HUES64 (cell line): ENCODE measurements at regions not wholly inside any gene's neighbourhood (a gene's known extent, or its start where the extent isn't known, plus 50 kb on each side); places are given as distances from the start of the nearest gene placed in this dataset.
"Not testable (repeated sequence)": the region's sequence is repeated elsewhere in the genome, so short reads cannot be mapped to it uniquely, and the experiment has no call there.

Experiments used
- H3K27ac ChIP-seq: 2 replicates; pipeline ENCODE4 v1.7.0; 2013; ENCODE audit warnings: low read depth, low read length, inconsistent platforms
- H3K27me3 ChIP-seq: 2 replicates; pipeline ENCODE4 v1.6.1; 2013; ENCODE audit warnings: mild to moderate bottlenecking, low read length; ENCODE audit not compliant: insufficient read depth
- H3K36me3 ChIP-seq: 2 replicates; pipeline ENCODE4 v1.6.1; 2013; ENCODE audit warnings: mild to moderate bottlenecking, low read length; ENCODE audit not compliant: insufficient read depth
- H3K4me1 ChIP-seq: 2 replicates; pipeline ENCODE4 v1.6.1; 2013; ENCODE audit warnings: mild to moderate bottlenecking, low read length, moderate library complexity; ENCODE audit not compliant: insufficient read depth
- H3K4me3 ChIP-seq: 2 replicates; pipeline ENCODE4 v1.5.1; 2013; ENCODE audit warnings: mild to moderate bottlenecking, low read length, moderate library complexity
- H3K9ac ChIP-seq: 2 replicates; pipeline ENCODE4 v1.6.1; 2013; ENCODE audit warnings: mild to moderate bottlenecking, low read depth, low read length
- H3K9me3 ChIP-seq: 2 replicates; pipeline ENCODE4 v1.6.1; 2013; ENCODE audit warnings: low read depth, low read length; ENCODE audit not compliant: insufficient read depth
- WGBS: fragments of 150-250, 120-280 bp; methylation state at CpG from one replicate; pipeline ENCODE4 v1.1.7; 2013; ENCODE audit warnings: missing lambda C conversion rate; 5-methylcytosine and 5-hydroxymethylcytosine counted together

GRCh38 chr1:164165466-164165865 is 393.5 kb upstream of the PBX1 start:
- no peaks in the 10 kb centered on the region for H3K36me3 ChIP-seq
- H3K27me3 ChIP-seq, result no peaks in the 10 kb centered on the region
- H3K9ac ChIP-seq, result no peak overlapping the region
- no peaks in the 10 kb centered on the region for H3K9me3 ChIP-seq
- 97% methylated on average over 2 of the region's 2 CpGs for WGBS
- no peak overlapping the region for H3K4me3 ChIP-seq
- H3K27ac ChIP-seq, result no peak overlapping the region
- H3K4me1 ChIP-seq, result peaks cover 22% of the 10 kb centered on the region

GRCh38 chr1:164166454-164166853 is 392.5 kb upstream of the PBX1 start:
- H3K9ac ChIP-seq, H3K9me3 ChIP-seq, H3K27ac ChIP-seq, H3K4me3 ChIP-seq, H3K36me3 ChIP-seq, H3K27me3 ChIP-seq: not testable (repeated sequence)
- peaks cover 22% of the 10 kb centered on the region for H3K4me1 ChIP-seq
- 85% methylated on average over 6 of the region's 6 CpGs for WGBS

- 94% methylated on average over 2 of the region's 2 CpGs for WGBS
- Histone ChIP-seq H3K27me3 (no peaks in the 10 kb centered on the region), H3K27ac (no peak overlapping the region), H3K36me3 (no peaks in the 10 kb centered on the region), H3K4me3 (no peak overlapping the region), H3K9me3 (no peaks in the 10 kb centered on the region), H3K4me1 (peaks cover 7% of the 10 kb centered on the region; the same call in 1 of the 2 replicates), H3K9ac (no peak overlapping the region)
Measured at GRCh38 chr1:164177118-164177517, 381.9 kb upstream of the PBX1 start.

GRCh38 chr1:164180824-164181223 is 378.2 kb upstream of the PBX1 start:
- H3K4me1 ChIP-seq, result no peaks in the 10 kb centered on the region
- H3K4me3 ChIP-seq, result no peak overlapping the region
- no peak overlapping the region for H3K27ac ChIP-seq
- H3K9me3 ChIP-seq, result no peaks in the 10 kb centered on the region
- H3K36me3 ChIP-seq, result no peaks in the 10 kb centered on the region
- no peak overlapping the region for H3K9ac ChIP-seq
- no peaks in the 10 kb centered on the region for H3K27me3 ChIP-seq

- Histone ChIP-seq H3K9ac (no peak overlapping the region), H3K27me3 (no peaks in the 10 kb centered on the region), H3K36me3 (no peaks in the 10 kb centered on the region), H3K4me1 (no peaks in the 10 kb centered on the region), H3K9me3 (no peaks in the 10 kb centered on the region), H3K27ac (no peak overlapping the region), H3K4me3 (no peak overlapping the region)
- WGBS, result 97% methylated on average over 4 of the region's 4 CpGs
Measured at GRCh38 chr1:164183854-164184635, 374.9 kb upstream of the PBX1 start.

GRCh38 chr1:164186881-164187280 is 372.1 kb upstream of the PBX1 start:
- Histone ChIP-seq H3K4me3 (no peak overlapping the region), H3K27ac (no peak overlapping the region), H3K27me3 (no peaks in the 10 kb centered on the region), H3K9ac (no peak overlapping the region), H3K9me3 (no peaks in the 10 kb centered on the region), H3K36me3 (no peaks in the 10 kb centered on the region), H3K4me1 (no peaks in the 10 kb centered on the region)
- WGBS, result 91% methylated on average over 3 of the region's 5 CpGs

- Histone ChIP-seq H3K4me3 (no peak overlapping the region), H3K36me3 (no peaks in the 10 kb centered on the region), H3K27me3 (no peaks in the 10 kb centered on the region), H3K9ac (no peak overlapping the region), H3K27ac (no peak overlapping the region), H3K4me1 (no peaks in the 10 kb centered on the region), H3K9me3 (peaks cover 2% of the 10 kb centered on the region; the same call in 1 of the 2 replicates)
- 66% methylated on average over 4 of the region's 4 CpGs for WGBS
Measured at GRCh38 chr1:164188497-164188896, 370.5 kb upstream of the PBX1 start.

GRCh38 chr1:164191191-164191590 is 367.8 kb upstream of the PBX1 start:
- H3K27me3 ChIP-seq, result no peaks in the 10 kb centered on the region
- H3K4me3 ChIP-seq, result no peak overlapping the region
- peaks cover 6% of the 10 kb centered on the region; the same call in 1 of the 2 replicates for H3K9me3 ChIP-seq
- no peak overlapping the region for H3K27ac ChIP-seq
- H3K4me1 ChIP-seq, result no peaks in the 10 kb centered on the region
- no peaks in the 10 kb centered on the region for H3K36me3 ChIP-seq
- no peak overlapping the region for H3K9ac ChIP-seq

- no peak overlapping the region for H3K9ac ChIP-seq
- H3K4me3 ChIP-seq, result no peak overlapping the region
- peaks cover 6% of the 10 kb centered on the region; the same call in 1 of the 2 replicates for H3K9me3 ChIP-seq
- WGBS, result 92% methylated on average over 3 of the region's 3 CpGs
- no peaks in the 10 kb centered on the region for H3K36me3 ChIP-seq
- no peaks in the 10 kb centered on the region for H3K27me3 ChIP-seq
- no peak overlapping the region for H3K27ac ChIP-seq
- H3K4me1 ChIP-seq, result no peaks in the 10 kb centered on the region
Measured at GRCh38 chr1:164210211-164210739, 348.7 kb upstream of the PBX1 start.

- H3K27ac ChIP-seq, result no peak overlapping the region
- no peak overlapping the region for H3K4me3 ChIP-seq
- no peak overlapping the region for H3K9ac ChIP-seq
- H3K36me3 ChIP-seq, result no peaks in the 10 kb centered on the region
- peaks cover 17% of the 10 kb centered on the region; the same call in 1 of the 2 replicates for H3K4me1 ChIP-seq
- no peaks in the 10 kb centered on the region for H3K9me3 ChIP-seq
- H3K27me3 ChIP-seq, result no peaks in the 10 kb centered on the region
Measured at GRCh38 chr1:164223378-164223777, 335.6 kb upstream of the PBX1 start.

GRCh38 chr1:164225011-164225410 is 334.0 kb upstream of the PBX1 start:
- no peaks in the 10 kb centered on the region for H3K27me3 ChIP-seq
- no peaks in the 10 kb centered on the region for H3K9me3 ChIP-seq
- H3K4me1 ChIP-seq, result peaks cover 17% of the 10 kb centered on the region; the same call in 1 of the 2 replicates
- no peaks in the 10 kb centered on the region for H3K36me3 ChIP-seq
- whole genome bisulfite sequencing, result no CpG with 5 or more reads among the region's 2 CpGs
- H3K27ac ChIP-seq, result no peak overlapping the region
- H3K4me3 ChIP-seq, result no peak overlapping the region
- no peak overlapping the region for H3K9ac ChIP-seq
